GM19455 (cell line): ENCODE measurements at regions not wholly inside any gene's neighbourhood (a gene's known extent, or its start where the extent isn't known, plus 50 kb on each side); places are given as distances from the start of the nearest gene placed in this dataset.
"Not testable (repeated sequence)": the region's sequence is repeated elsewhere in the genome, so short reads cannot be mapped to it uniquely, and the experiment has no call there.

Experiments used
- ATAC-seq: cut with Tn5 transposase; IDR thresholded peaks from one replicate; pipeline ENCODE4 v1.9.1; 2021; ENCODE audit not compliant: unreplicated experiment

- no peak for ATAC-seq
Measured at GRCh38 chr13:44756276-44756810, 180.2 kb upstream of the TSC22D1 start.

DNA sequence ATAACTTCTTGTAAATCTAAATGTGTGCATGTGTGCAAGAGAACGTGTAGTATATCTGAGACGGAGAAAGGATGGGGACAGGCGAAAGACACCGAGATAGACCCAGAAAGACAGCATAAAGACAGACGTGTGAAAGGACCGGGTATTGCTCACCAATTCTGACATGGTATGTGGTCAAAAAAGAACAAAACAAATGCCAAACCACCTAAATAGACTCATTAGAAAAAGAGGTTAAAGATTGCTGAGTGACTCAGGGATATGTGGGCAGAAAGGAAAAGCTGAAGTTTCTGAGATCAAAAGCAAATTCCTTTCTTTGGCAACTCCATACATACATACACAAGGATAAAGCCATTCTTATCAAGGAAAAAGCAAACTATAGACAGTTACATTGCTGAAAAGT, 179.7 kb upstream of the TSC22D1 start:
- ATAC-seq, result no peak

DNA sequence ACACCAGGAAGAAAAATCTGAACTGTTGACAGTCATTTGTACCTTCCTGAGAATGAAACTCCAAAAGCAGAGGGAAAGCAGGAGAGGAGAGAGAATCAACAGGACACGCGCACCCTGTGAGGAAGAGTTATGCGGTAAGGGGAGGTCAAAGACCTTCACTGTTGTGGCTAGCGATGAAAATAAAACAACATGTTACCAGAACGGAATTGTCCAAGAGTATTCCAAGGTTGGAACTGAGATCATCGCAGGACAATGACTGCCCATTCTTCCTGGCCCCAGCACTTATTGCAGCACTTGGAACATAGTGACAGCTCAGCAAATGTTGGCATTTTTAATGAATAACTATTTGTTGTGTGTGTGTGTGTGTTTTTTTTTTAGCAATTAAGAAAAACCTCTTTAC, 176.0 kb upstream of the TSC22D1 start:
- ATAC-seq, result no peak

- no peak for ATAC-seq
Measured at GRCh38 chr13:44750630-44751029, 174.5 kb upstream of the TSC22D1 start.

DNA sequence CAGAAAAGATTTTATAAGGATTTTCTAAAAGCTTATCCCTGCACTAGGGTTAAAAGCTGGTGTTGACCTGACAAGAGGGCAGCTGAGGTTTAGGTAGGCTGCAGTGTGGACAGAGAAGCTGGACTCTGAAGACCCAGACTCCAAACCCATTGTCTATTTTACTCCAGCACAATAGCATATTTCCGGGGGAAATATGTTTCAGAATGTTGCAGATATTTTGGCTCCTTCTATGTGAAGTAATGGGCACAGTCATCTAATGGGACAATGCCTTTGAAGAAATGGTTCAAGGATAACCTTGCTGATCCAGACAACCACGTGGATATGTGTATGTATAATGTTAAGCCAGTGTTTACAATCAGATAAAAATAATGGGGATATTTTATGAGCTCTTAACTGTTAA, 173.8 kb upstream of the TSC22D1 start:
- no peak for ATAC-seq

DNA sequence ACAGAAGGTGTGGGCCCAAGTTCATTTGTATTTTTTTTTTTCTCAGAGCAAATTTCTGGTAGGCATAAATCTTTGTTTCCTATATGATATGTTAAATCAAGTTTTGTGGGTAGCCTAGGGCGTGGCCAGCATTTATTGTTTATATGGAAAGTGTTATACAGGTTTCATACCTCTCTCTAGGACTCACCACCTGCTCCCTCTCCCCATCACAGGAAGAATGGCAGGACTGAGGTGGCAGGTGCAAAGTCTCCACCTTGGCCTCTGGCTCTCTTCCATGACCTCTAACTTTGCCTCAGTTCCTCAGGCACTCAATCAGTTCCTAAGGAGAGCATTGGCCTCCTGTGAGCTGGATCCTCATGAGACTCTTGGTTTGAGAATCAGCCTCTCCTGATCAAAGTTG, 172.3 kb upstream of the TSC22D1 start:
- ATAC-seq, result no peak

GRCh38 chr13:44747179-44747578, 171.0 kb upstream of the TSC22D1 start:
- ATAC-seq, result no peak

- no peak for ATAC-seq
Measured at GRCh38 chr13:44746690-44747089, 170.6 kb upstream of the TSC22D1 start.

DNA sequence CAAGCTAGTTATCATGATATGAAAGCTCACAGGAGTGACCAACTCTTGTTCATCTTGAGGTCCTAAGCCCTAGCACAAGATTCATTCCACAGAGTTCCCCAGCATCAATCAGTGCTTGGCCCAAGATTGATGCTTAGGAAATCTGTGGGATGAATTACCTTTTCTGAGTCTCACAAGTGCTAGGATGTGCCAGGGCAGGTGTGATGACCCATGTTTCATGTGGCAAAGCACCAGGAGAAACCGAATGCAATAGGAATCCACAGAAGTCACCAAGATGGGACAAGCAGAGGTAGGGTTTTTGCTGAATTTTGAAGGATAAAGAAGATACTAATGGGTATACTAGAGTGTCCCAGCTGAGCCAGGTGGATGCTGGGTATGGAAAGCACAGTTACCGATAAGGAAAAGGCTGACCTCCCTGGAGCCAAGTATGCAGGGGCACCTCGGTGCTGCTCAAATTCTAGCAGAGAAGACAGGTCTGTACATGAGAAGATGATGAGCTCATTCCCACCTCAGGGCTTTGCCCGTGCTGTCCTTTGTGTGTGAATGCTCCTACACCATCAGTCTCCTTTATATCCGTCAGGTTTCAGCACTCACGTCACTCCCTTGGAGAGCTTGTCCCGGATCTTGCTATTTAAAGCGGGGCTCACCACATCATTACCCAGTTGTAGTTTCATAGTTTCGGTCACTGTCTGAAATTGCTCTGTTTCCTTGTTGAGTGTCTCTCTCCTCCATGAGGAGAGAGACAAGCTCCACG, 168.9 kb upstream of the TSC22D1 start:
- no peak for ATAC-seq

DNA sequence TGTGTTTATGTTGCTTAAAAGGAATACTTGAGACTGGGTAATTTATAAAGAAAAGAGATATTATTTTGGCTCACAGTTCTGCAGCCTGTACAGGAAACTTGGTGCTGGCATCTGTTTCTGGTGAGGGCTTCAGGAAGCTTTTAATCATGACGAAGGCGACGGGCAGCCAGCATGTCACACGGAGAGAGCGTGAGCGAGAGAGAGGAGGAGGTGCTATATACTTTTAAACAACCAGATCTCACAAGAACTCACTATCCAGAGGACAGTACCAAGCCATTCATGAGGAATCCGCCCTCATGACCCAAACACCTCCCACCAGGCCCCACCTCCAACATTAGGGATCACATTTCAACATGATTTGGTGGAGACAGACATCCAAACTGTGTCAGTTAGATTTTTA, 163.4 kb upstream of the TSC22D1 start:
- ATAC-seq, result no peak

- no peak for ATAC-seq
Measured at GRCh38 chr13:44739120-44739519, 163.0 kb upstream of the TSC22D1 start.

DNA sequence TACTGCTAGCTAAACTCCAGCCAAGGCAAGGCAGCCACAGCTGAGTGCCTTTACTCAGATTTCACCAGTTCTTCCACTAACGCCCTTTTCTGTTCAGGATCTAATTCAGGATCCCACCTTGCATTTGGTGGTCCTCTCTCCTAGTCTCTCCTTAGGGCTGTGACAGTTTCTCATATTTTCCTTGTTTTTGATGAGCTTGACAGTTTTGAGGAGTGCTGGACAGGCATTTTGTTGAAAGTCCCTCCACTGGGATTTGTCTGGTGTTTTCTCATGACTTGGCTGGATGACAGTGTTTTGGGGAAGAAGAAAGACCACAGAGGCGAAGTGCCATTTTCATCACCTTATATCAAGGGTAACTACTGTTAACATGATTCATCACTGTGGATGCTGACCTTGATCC, 162.3 kb upstream of the TSC22D1 start:
- ATAC-seq, result no peak

DNA sequence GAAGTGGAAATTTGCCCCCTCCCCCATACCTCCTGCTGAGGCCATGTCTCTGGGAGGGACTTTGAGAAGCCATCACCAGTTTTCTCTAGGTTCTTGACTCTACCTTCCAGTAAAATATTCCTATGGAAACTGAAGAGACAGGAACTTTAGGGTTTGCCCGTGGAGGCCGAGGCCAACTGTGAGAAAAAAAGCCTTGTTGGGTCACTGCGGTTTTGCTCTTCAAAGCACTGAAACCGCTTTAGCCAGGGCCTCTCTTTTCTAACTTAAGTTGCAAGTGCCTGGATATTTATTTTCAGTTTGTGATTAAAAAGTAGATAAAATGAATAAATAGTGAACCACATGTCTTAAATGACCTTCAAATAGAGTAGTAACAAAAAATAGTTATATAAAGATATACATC, 159.7 kb upstream of the TSC22D1 start:
- ATAC-seq, result no peak

- ATAC-seq, result no peak
Measured at GRCh38 chr13:44734201-44734707, 158.1 kb upstream of the TSC22D1 start.

DNA sequence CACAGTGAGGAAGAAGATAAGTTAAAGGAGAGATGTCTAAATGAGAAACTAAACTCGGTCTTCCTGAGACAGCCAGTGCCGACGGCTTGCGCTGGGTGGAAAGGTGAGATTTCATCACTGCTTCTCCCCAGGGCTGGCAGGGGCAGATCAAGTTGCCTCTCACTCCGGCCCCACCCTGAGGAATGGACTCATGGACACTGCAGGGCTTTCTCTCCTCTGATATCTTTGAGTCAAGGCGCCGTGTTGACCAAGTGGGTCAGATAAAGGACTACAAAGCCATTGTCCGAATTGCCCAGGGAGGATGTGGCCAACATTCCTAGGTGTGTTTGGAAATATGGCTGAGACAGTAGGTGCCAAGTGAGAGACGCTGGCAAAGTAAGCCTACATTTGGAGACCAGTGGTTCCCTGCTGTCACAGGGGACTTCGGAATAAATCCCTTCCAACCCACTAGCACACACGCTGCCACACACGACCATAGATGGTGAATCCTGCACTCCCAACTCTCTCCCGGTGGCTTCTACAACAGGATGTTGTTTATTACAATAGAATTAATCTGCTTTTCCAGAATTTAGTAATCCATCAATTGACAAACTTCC, 156.5 kb upstream of the TSC22D1 start:
- ATAC-seq, result no peak

DNA sequence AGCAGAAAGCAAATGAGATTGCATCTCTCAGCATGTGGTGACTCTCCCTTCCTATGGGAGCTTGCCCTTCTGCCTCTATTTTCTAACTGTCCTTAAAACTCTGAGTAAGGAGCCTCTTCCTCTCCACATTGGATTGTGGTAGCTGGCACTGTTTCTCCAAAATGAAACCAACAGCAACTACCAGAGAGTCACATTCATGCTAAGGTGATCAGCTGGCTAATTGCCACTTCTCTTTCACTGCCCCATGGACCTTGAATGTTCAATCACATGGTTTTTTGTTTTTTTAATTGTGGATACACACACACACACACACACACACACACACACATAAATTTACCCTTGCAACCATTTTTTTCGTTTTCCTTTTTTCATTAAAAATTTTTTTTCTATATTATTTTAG, 154.7 kb upstream of the TSC22D1 start:
- ATAC-seq, result no peak

- no peak for ATAC-seq
Measured at GRCh38 chr13:44730099-44730498, 154.0 kb upstream of the TSC22D1 start.

GRCh38 chr13:44727591-44727990, 151.5 kb upstream of the TSC22D1 start:
- not testable (repeated sequence) for ATAC-seq

DNA sequence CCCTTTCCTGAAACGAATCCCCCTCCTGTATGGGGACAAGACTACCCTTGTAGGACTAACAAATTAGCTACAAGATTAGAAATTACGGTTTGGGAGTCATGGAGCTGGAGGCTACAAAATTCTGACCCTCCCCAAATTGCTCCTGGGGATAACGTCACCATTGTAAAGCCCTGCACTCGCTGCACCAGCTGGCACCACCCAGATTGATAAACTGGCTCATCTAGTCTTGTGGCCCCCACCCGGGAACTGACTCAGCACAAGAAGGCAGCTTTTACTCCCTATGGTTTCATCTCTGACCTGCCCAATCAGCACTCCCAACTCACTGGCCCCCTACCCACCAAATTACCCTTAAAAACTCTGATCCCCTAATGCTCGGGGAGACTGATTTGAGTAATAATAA, 150.6 kb upstream of the TSC22D1 start:
- ATAC-seq, result no peak

- no peak for ATAC-seq
Measured at GRCh38 chr13:44726214-44726613, 150.1 kb upstream of the TSC22D1 start.

GRCh38 chr13:44719857-44720671, 143.9 kb upstream of the TSC22D1 start:
- no peak for ATAC-seq

DNA sequence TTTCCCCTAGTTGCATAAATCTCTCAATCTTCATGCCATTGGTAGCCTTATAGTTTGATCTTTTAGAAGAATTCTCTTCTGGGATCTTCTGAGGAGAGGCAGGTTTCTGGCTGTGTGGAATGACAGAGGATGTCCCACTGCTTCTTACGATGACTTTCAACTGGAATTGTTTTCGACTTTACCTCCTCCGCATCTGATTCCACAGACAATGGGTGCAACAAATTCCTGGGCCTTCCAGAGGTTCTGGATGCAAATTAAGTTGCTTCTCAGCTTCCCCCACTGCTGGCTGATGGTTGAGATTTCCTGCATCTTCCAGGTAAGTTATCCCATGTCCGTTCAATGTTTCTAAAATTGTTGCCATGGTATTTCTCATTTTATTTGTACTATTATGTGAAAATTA, 142.3 kb upstream of the TSC22D1 start:
- ATAC-seq, result no peak
